Osteoblast (primary cell): ENCODE measurements at regions not wholly inside any gene's neighbourhood (a gene's known extent, or its start where the extent isn't known, plus 50 kb on each side); places are given as distances from the start of the nearest gene placed in this dataset.

Experiments
- DNase-seq: peaks from one replicate; pipeline ENCODE4 v3.0.0; 2011; ENCODE audit warnings: low spot score, mixed read lengths; ENCODE audit not compliant: insufficient read length; ENCODE audit errors: missing footprints
- H2AFZ ChIP-seq: 2 replicates; pipeline ENCODE4 v1.6.0; 2011; ENCODE audit warnings: mild to moderate bottlenecking, low read length
- H3K27ac ChIP-seq: 2 replicates; pipeline ENCODE4 v1.5.1; 2011; ENCODE audit warnings: mild to moderate bottlenecking, low read depth, low read length, moderate library complexity
- H3K27me3 ChIP-seq: 2 replicates; pipeline ENCODE4 v1.6.0; 2012; ENCODE audit warnings: mild to moderate bottlenecking, control low read depth, inconsistent platforms, low read length, moderate library complexity; ENCODE audit not compliant: insufficient read depth
- H3K36me3 ChIP-seq: 2 replicates; pipeline ENCODE4 v1.5.1; 2011; ENCODE audit warnings: mild to moderate bottlenecking, low read length, control low read depth, moderate library complexity; ENCODE audit not compliant: insufficient read depth
- H3K4me1 ChIP-seq: 2 replicates; pipeline ENCODE4 v1.5.1; 2011; ENCODE audit warnings: mild to moderate bottlenecking, low read length, control low read depth, moderate library complexity; ENCODE audit not compliant: insufficient read depth
- H3K4me2 ChIP-seq: 2 replicates; pipeline ENCODE4 v1.6.0; 2011; ENCODE audit warnings: mild to moderate bottlenecking, low read length; ENCODE audit not compliant: insufficient read depth
- H3K4me3 ChIP-seq: fragments of 200-600 bp; sonication (generic); 3 replicates; pipeline ENCODE4 v1.5.1; 2012; ENCODE audit warnings: mild to moderate bottlenecking, low read length, inconsistent platforms; ENCODE audit not compliant: insufficient read depth
- H3K79me2 ChIP-seq: 2 replicates; pipeline ENCODE4 v1.6.0; 2012; ENCODE audit warnings: mild to moderate bottlenecking, low read length, control low read depth, inconsistent platforms; ENCODE audit not compliant: insufficient read depth
- H3K9me3 ChIP-seq: 2 replicates; pipeline ENCODE4 v1.5.1; 2011; ENCODE audit warnings: low read depth, low read length, control low read depth
- H4K20me1 ChIP-seq: 2 replicates; pipeline ENCODE4 v1.6.0; 2012; ENCODE audit warnings: mild to moderate bottlenecking, low read length, control low read depth; ENCODE audit not compliant: insufficient read depth
- CTCF ChIP-seq: IDR thresholded peaks from 2 replicates; pipeline ENCODE4 v1.5.1; 2011; ENCODE audit warnings: mild to moderate bottlenecking, low read depth, low read length, moderate library complexity; ENCODE audit errors: extremely low read depth

GRCh38 chr9:30012622-30013021, 2371.8 kb upstream of the ACO1 start:
- no peak for DNase-seq
- Histone ChIP-seq H3K9me3 (no peaks in the 10 kb centered on the region), H2AFZ (no peak overlapping the region), H4K20me1 (no peaks in the 10 kb centered on the region), H3K27ac (no peak overlapping the region), H3K4me1 (no peaks in the 10 kb centered on the region), H3K79me2 (no peaks in the 10 kb centered on the region), H3K27me3 (no peaks in the 10 kb centered on the region), H3K36me3 (no peaks in the 10 kb centered on the region), H3K4me3 (no peak overlapping the region), H3K4me2 (no peak overlapping the region)
- no peak for TF ChIP-seq CTCF

GRCh38 chr9:30015073-30015472, 2369.4 kb upstream of the ACO1 start:
- Histone ChIP-seq H3K4me1 (no peaks in the 10 kb centered on the region), H3K4me3 (no peak overlapping the region), H3K4me2 (no peak overlapping the region), H3K79me2 (no peaks in the 10 kb centered on the region), H3K9me3 (no peaks in the 10 kb centered on the region), H3K27me3 (no peaks in the 10 kb centered on the region), H3K36me3 (no peaks in the 10 kb centered on the region), H4K20me1 (no peaks in the 10 kb centered on the region), H2AFZ (no peak overlapping the region), H3K27ac (no peak overlapping the region)
- DNase-seq = no peak
- TF ChIP-seq CTCF = no peak

- H2AFZ ChIP-seq = no peak overlapping the region
- no peaks in the 10 kb centered on the region for H3K4me1 ChIP-seq
- no peak for DNase-seq
- H3K9me3 ChIP-seq = peaks cover 2% of the 10 kb centered on the region
- no peak overlapping the region for H3K4me2 ChIP-seq
- H3K27ac ChIP-seq = no peak overlapping the region
- H4K20me1 ChIP-seq = no peaks in the 10 kb centered on the region
- no peaks in the 10 kb centered on the region for H3K27me3 ChIP-seq
- no peak for TF ChIP-seq CTCF
- H3K79me2 ChIP-seq = no peaks in the 10 kb centered on the region
- H3K36me3 ChIP-seq = no peaks in the 10 kb centered on the region
- no peak overlapping the region for H3K4me3 ChIP-seq
Observed at GRCh38 chr9:30020161-30020560, 2364.3 kb upstream of the ACO1 start.

GRCh38 chr9:30035761-30036160, 2348.7 kb upstream of the ACO1 start:
- Histone ChIP-seq H3K4me2 (no peak overlapping the region), H3K9me3 (no peaks in the 10 kb centered on the region), H3K27ac (no peak overlapping the region), H4K20me1 (no peaks in the 10 kb centered on the region), H3K36me3 (no peaks in the 10 kb centered on the region), H3K27me3 (no peaks in the 10 kb centered on the region), H2AFZ (no peak overlapping the region), H3K4me3 (no peak overlapping the region), H3K4me1 (no peaks in the 10 kb centered on the region), H3K79me2 (no peaks in the 10 kb centered on the region)
- no peak for TF ChIP-seq CTCF
- DNase-seq = no peak
